ENCODE measurements at regions not wholly inside any gene's neighbourhood (a gene's known extent, or its start where the extent isn't known, plus 50 kb on each side); places are given as distances from the start of the nearest gene placed in this dataset.
A peak's percentile ranks its signal among the peaks of the same experiment; 100 is the strongest.
"Not testable (repeated sequence)": the region's sequence is repeated elsewhere in the genome, so short reads cannot be mapped to it uniquely, and the experiment has no call there.

DNA sequence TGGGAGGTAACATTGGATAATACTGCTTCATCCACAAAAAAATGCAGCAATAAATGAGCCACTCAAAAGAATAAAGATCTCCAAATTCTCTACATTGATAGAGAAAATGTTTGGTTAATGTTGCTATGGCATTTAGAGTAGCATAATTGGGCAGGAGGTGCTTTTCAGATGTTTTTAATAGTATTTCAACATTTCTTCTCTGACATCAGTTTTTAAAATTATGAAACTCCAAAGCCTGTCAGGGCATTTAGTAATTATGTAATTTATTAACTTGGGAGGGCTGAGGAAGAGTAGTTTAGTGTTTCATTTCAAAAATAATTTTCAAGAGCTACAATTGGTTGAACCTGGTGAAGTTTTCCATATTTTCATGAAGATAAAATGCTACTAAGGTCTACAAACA, 211.3 kb upstream of the INTU start:
- in situ Hi-C loops (cut with MboI; ENCODE audit: low pct_unique_long_range_greater_than_20kb, low sequenced_read_pairs) = no loop called here
- no peak for DNase-seq

DNA sequence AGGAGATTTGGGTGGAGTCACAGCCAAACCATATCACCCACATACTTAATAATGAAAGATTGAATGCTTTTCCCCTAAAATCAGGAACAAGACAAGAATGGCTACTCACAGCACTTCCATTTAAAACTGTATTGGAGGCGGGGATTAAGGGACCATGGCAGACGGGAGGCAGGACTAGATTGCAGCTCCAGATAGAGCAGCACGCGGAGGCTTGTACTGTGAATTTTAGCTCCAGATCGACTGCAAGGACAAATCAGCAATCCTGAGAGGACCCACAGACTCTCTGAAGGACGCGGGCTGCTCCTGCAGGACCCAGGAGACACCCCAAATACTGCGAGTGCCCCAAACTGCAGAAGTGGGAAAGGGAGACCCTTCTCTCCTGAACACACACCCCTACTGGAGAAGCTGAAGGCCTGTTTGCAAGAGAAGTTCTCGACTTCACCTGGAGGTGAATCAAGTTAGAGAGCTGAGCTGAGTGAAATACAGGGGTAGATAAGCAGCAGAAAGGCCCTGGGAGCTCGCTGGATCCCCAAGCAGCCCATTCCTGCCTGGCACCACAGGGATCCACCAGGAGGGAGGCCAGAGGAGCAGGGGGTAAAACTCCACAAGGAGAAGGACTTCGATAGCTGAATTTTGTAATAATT, 207.4 kb upstream of the INTU start:
- no peak for DNase-seq
- in situ Hi-C loops (cut with MboI; ENCODE audit: low pct_unique_long_range_greater_than_20kb, low sequenced_read_pairs) = no loop called here

DNA sequence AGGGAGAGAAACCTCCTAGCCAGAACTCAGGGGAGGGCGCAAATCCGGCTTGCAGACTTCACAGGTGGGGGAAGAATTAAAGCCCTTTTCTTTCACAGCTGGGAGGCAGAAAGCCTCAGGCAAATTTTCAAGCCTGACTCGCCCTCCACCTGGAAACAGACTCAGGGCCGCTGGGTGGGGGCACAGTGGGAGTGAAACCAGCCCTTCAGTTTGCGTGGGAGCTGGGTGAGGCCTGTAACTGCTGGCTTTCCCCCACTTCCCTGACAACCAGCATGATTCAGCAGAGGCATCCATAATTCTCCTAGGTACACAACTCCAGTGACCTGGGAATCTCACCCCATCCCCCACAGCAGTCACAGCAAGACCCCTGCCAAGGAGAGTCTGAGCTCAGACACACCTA, 206.9 kb upstream of the INTU start:
- in situ Hi-C loops (cut with MboI; ENCODE audit: low pct_unique_long_range_greater_than_20kb, low sequenced_read_pairs) = no loop called here
- no peak for DNase-seq

GRCh38 chr4:127441571-127441970, 191.2 kb upstream of the INTU start:
- in situ Hi-C loops (cut with MboI; ENCODE audit: low pct_unique_long_range_greater_than_20kb, low sequenced_read_pairs) = no loop called here
- no peak for DNase-seq

- in situ Hi-C loops (cut with MboI; ENCODE audit: low pct_unique_long_range_greater_than_20kb, low sequenced_read_pairs) = no loop called here
- no peak for DNase-seq
These were observed 187.3 kb upstream of the INTU start for GRCh38 chr4:127445471-127445870.

- in situ Hi-C loops (cut with MboI; ENCODE audit: low pct_unique_long_range_greater_than_20kb, low sequenced_read_pairs) = no loop called here
- no peak for DNase-seq
These were observed 186.3 kb upstream of the INTU start for GRCh38 chr4:127446427-127446885.

DNA sequence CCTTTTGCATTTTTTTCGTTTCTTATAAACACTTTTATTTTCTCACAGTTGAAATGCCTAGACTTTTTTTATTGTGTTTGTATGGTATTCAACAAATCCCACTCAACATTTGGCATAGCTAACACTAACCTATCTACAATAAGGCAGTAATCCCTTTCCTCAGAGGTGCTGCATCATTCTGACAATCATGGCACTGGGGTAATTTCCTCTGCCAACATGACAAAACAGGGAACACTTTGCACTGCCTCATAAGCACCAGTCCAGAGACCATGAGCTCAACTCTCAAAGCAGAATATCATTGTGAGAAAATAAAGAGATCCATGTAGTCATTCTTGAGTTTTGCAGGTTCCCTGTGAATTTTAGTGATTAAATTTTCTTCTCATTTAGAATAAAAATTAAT, 183.8 kb upstream of the INTU start:
- in situ Hi-C loops (cut with MboI; ENCODE audit: low pct_unique_long_range_greater_than_20kb, low sequenced_read_pairs) = no loop called here
- no peak for DNase-seq

DNA sequence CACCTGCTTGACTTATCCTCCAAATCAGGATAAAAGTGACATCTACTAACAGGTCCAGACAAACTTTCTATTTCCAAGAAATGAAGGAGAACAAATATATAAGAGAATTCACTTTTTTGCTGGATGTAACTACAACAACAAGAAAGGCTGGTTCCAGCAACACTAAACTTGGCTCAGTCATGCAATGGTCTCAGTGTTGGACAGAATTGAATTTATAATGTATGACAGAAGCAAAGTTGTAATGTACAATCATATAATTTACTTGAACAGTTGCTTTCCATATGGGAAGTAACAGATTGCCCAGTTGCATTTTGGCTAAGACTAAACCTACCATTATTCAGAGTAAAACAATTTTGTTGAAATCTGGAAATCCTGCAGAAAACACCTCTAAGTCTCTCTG, 183.3 kb upstream of the INTU start:
- in situ Hi-C loops (cut with MboI; ENCODE audit: low pct_unique_long_range_greater_than_20kb, low sequenced_read_pairs) = no loop called here
- DNase-seq = no peak

DNA sequence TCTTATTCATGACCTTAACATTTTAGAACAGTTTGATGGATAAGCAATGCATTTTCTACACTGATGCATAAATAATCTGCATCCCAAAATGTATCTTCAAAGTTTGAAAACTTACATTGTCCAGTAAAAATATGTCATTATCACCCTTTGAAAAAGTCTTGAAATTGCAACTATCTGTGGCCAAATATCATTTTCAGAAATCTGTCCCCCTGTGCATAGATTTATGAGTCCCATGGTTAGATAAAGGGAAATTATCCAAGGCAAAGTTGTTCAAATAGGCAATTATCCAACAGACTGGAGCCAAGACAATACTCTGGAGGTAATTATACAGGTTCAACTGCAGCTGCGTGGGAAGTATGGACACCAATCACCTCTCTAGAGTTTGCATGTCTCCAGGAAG, 182.5 kb upstream of the INTU start:
- DNase-seq = no peak
- in situ Hi-C loops (cut with MboI; ENCODE audit: low pct_unique_long_range_greater_than_20kb, low sequenced_read_pairs) = no loop called here

DNA sequence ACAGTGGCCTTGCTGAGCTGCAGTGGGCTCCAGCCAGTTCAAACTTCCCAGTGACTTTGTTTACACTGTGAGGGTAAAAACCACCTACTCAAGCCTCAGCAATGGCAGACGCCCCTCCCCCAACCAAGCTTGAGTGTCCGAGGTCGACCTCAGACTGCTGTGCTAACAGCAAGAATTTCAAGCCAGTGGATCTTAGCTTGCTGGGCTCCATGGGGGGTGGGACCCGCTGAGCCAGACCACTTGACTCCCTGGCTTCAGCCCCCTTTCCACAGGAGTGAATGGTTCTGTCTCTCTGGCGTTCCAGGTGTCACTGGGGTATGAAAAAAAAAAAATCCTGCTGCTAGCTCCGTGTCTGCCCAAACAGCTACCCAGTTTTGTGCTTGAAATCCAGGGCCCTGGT, 168.9 kb upstream of the INTU start:
- DNase-seq = no peak
- in situ Hi-C loops (cut with MboI; ENCODE audit: low pct_unique_long_range_greater_than_20kb, low sequenced_read_pairs) = no loop called here

- in situ Hi-C loops (cut with MboI; ENCODE audit: low pct_unique_long_range_greater_than_20kb, low sequenced_read_pairs) = no loop called here
- no peak for DNase-seq
These were observed 163.2 kb upstream of the INTU start for GRCh38 chr4:127469542-127469941.

DNA sequence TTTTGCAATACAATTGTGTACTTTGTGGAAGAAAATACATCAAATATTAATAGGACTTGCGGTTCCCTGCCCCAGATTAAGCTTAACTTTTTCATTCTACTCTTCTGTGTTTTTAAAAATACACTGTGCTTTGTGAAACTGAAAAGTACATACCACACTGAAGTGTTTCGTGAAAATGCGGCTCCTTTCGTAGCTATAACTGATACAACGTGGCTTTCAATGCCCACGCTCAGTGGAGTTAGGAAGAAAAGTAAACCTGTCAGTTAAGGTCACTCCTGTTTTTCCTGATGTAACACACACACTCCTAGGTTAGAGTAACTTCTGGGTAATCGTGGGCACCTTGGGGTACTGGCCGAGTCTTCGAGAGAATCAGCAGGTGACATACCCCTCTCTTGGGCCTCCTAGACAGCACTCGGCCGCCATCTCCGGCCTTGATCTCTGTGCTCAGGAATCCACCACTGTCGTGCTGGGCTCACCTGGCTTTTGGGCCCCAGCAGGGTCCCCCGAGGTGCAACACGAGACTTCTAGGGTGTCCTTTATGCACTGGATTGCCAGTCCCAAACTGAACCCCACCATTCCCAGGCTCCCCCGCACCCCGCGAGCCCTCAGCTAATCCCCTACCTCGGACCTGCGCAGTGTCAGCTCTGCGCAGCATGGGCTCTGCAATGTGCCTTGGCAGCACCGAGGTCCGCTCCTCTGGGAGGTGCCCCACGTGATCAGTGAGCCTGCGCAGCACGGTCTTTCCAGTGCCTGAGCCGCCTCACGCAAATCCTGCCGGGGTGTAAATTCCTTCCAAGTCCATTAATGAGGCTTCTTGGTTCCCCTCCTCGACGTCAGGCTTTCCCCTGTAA, 162.6 kb upstream of the INTU start:
- in situ Hi-C loops (cut with MboI; ENCODE audit: low pct_unique_long_range_greater_than_20kb, low sequenced_read_pairs) = no loop called here
- DNase-seq = no peak

- in situ Hi-C loops (cut with MboI; ENCODE audit: low pct_unique_long_range_greater_than_20kb, low sequenced_read_pairs) = not testable (repeated sequence)
These were observed 154.5 kb upstream of the INTU start for GRCh38 chr4:127478271-127478670.

GRCh38 chr4:127479031-127479622, 153.6 kb upstream of the INTU start:
- peak; percentile 36 for DNase-seq
- in situ Hi-C loops (cut with MboI; ENCODE audit: low pct_unique_long_range_greater_than_20kb, low sequenced_read_pairs) = no loop called here

More at GRCh38 chr4:127478271-127478670, 154.5 kb upstream of the INTU start:
- not testable (repeated sequence) for DNase-seq

DNA sequence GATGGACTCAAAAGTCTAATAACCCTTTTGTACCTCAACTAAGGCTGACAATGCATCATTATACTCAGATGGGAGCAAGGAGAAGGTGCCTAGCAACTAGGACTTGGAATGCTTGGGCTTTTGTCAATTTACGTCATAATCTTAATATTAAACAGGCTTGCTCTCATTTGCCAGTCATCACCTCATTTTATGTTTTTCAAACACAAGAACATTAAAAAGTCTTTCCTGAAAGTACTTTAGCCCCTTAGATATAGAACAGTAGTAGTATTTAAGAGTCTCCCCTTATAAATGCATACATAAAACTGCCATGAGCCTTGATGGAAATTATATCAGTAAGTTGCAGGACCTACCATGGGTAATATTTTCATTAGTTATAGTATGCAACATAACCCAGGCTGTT, 150.7 kb upstream of the INTU start:
- no peak for DNase-seq
- in situ Hi-C loops (cut with MboI; ENCODE audit: low pct_unique_long_range_greater_than_20kb, low sequenced_read_pairs) = no loop called here

DNA sequence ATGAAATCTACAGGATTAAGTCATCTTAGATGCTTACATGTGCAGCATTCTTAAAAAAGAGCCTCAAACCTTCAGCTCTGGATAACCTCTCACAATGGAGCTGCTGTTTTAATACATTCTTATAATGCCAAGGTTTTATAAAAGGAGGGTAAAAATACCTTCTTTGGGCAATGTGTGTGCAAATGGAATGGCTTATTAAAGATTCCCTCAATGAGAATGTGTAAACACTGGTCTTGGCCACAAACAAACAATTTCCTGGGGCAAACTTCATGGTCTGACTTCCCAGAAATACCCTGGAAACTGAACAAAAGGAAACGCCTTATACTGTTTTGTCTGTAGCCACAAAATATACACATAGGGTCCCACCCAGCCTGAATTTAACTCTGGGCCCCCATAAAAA, 148.6 kb upstream of the INTU start:
- in situ Hi-C loops (cut with MboI; ENCODE audit: low pct_unique_long_range_greater_than_20kb, low sequenced_read_pairs) = no loop called here
- DNase-seq = no peak

GRCh38 chr4:127486248-127486647, 146.5 kb upstream of the INTU start:
- in situ Hi-C loops (cut with MboI; ENCODE audit: low pct_unique_long_range_greater_than_20kb, low sequenced_read_pairs) = no loop called here
- no peak for DNase-seq

DNA sequence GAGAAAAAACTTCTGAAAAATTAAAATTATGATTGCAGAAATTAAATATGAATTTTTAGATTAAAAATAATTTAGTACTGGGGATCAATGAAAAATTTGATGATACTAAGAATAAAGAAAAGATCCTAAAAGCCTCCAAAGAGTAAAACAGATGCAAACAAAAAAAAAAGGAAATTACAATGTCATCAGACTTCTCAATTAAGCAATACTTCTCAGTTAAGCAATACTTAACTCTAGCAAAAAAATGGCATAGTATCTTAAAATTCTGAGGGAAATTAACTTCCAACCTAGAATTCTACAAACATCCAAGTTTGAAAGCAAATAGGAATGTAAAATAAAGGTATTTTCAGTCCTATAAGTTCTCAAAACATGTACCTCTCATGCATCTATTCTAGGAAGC, 141.2 kb upstream of the INTU start:
- in situ Hi-C loops (cut with MboI; ENCODE audit: low pct_unique_long_range_greater_than_20kb, low sequenced_read_pairs) = no loop called here
- DNase-seq = no peak

- in situ Hi-C loops (cut with MboI; ENCODE audit: low pct_unique_long_range_greater_than_20kb, low sequenced_read_pairs); DNase-seq: not testable (repeated sequence)
These were observed 135.9 kb upstream of the INTU start for GRCh38 chr4:127496875-127497274.

DNA sequence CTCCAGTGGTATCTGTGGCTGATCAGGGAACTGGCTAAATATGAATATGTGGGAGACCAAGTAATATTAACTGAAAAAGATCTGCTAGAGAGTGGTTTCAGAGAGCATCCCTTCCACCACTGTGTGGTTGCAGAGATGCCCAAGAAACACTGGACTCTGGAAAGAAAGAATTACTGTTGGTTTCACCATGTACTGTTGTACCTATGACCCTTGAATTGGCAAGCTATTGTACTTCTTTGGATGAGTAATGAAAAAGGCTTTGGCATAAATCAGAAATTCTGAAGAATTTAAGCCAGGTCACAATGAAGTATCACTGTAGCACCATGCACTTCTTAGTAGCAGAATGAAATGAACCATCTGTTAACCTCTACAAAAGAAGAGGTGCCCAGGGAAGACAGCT, 134.4 kb upstream of the INTU start:
- in situ Hi-C loops (cut with MboI; ENCODE audit: low pct_unique_long_range_greater_than_20kb, low sequenced_read_pairs) = no loop called here
- no peak for DNase-seq
